ENCODE measurements at regions not wholly inside any gene's neighbourhood (a gene's known extent, or its start where the extent isn't known, plus 50 kb on each side); places are given as distances from the start of the nearest gene placed in this dataset.

- DNase-seq (ENCODE audit: low read depth, low spot score) = no peak
- Histone ChIP-seq H3K9me1 (replicated peaks; ENCODE audit: control insufficient read depth, extremely low read depth, insufficient read depth, low read length) (no peaks in the 10 kb centered on the region), H3K36me3 (ENCODE audit: control insufficient read depth in 2 of 2, extremely low read depth in 1 of 2, insufficient read depth in 2 of 2, low read length in 2 of 2) (no peaks in the 10 kb centered on the region), H3K4me1 (ENCODE audit: control insufficient read depth, extremely low read depth, insufficient read depth, low read length) (no peaks in the 10 kb centered on the region), H3K9me3 (replicated peaks; ENCODE audit: control insufficient read depth, insufficient read depth, low read length) (no peaks in the 10 kb centered on the region), H3K27me3 (ENCODE audit: control insufficient read depth in 2 of 2, insufficient read depth in 2 of 2, low read length in 2 of 2) (no peaks in the 10 kb centered on the region), H3K4me2 (ENCODE audit: insufficient read depth, low read length) (no peak overlapping the region), H4K20me1 (replicated peaks; ENCODE audit: control insufficient read depth, extremely low read depth, insufficient read depth, low read length) (no peaks in the 10 kb centered on the region), H3K9ac (replicated peaks; ENCODE audit: extremely low read depth, insufficient read depth, low read length) (no peak overlapping the region), H2AFZ (ENCODE audit: low read depth, low read length) (no peak overlapping the region), H3K4me3 (replicated peaks in 1 of 3; ENCODE audit: insufficient read depth in 1 of 3, low read depth in 1 of 3, low read length in 3 of 3) (no peak overlapping the region), H3K79me2 (ENCODE audit: control insufficient read depth, insufficient read depth, low read length) (no peaks in the 10 kb centered on the region), H3K27ac (ENCODE audit: insufficient read depth, low read depth, low read length) (no peak overlapping the region)
- CTCF ChIA-PET = no interaction called here
- dilution Hi-C loops (cut with MboI; ENCODE audit: extremely low pct_ligation_motif_present, low sequenced_read_pairs) = no loop called here
- no peak for FAIRE-seq
- no TSS peak for BruUV-seq (replicated peaks)
- no peak for TF ChIP-seq POLR2AphosphoS5 (IDR thresholded peaks at IDR 0.05; ENCODE audit: insufficient read depth, low read depth, low read length)
- no peak for TF ChIP-seq JUN (IDR thresholded peaks at IDR 0.05; ENCODE audit: borderline replicate concordance, insufficient read depth, insufficient read length, low read depth)
- no peak for TF ChIP-seq EZH2 (IDR thresholded peaks at IDR 0.05; ENCODE audit: borderline replicate concordance, low read depth, low read length, severe bottlenecking)
- no peak for TF ChIP-seq MAX (IDR thresholded peaks at IDR 0.05; ENCODE audit: insufficient read depth, insufficient read length)
- no peak for TF ChIP-seq FOS (IDR thresholded peaks at IDR 0.05; ENCODE audit: borderline replicate concordance, insufficient read depth, low read length)
- TF ChIP-seq CTCF (IDR thresholded peaks at IDR 0.05; ENCODE audit: extremely low read depth in 1 of 2, insufficient read depth in 1 of 2, low read depth in 1 of 2, low read length in 2 of 2) = no peak
- TF ChIP-seq POLR2A (IDR thresholded peaks at IDR 0.05; ENCODE audit: low read depth, low read length) = no peak
- TF ChIP-seq GATA2 (IDR thresholded peaks at IDR 0.05; ENCODE audit: insufficient read depth, insufficient read length, low read depth, low read length) = no peak
- no peak for TF ChIP-seq MYC (IDR thresholded peaks at IDR 0.05; ENCODE audit: low read depth, low read length)
- POLR2A ChIA-PET = no interaction called here
- intact Hi-C loops (cut with micrococcal nuclease) = no loop called here
Observed at GRCh38 chr4:134320048-134320447, 118.5 kb upstream of the PABPC4L start.
